GM18511 (cell line): ENCODE measurements at regions not wholly inside any gene's neighbourhood (a gene's known extent, or its start where the extent isn't known, plus 50 kb on each side); places are given as distances from the start of the nearest gene placed in this dataset.
"Not testable (repeated sequence)": the region's sequence is repeated elsewhere in the genome, so short reads cannot be mapped to it uniquely, and the experiment has no call there.

ENCODE experiments used
- ATAC-seq: cut with Tn5 transposase; IDR thresholded peaks from one replicate; pipeline ENCODE4 v1.9.1; 2021; ENCODE audit warnings: mild to moderate bottlenecking, moderate library complexity; ENCODE audit not compliant: unreplicated experiment

DNA sequence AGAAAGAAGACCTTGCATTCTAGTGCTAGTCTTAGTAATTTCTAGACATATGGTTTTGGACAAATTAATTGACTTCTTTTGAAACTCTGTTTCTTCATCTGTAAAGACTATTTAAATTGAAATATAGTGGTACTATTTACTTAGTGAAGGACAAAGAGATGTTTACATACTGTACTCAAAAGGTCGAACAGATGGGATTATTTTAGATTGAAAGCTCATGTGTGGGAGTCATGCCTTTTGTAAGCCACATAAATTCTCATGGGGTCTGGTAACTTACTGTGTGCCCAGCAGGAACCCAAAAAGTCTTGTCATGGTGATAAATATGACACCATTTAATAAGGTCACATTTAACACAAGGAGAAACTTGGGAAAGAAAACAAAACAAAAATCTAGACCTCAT lies 368.2 kb upstream of the CITED2 start:
- ATAC-seq: no peak

DNA sequence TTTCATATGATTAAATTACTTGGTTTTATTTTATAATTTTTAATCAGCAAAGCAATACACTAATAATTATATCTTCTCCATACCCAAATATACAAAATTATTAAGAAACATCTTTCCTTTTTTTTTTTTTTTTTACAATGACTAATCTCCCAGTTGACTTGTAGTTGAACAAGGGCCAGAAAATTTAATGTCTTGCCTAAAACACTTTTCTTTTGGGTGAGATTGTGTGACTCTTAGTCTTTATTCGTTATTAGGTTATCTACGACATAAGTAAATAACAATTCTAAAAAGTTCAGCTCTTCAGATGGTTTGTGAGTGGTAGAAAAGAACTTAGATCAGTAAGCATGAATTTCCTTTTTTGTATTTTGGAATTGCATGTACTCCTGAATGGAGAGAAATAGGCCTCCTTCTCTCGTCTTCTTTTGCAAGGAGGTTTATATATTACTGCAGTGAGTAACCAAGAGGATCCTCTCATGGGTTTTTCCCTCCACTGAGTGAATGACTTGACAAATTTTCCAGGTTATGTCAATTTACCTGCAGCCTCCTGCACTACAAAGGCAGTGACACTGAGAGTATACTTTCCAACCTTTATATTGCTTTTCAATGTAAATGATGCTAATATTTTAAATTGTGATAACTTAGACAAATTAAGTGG lies 364.5 kb upstream of the CITED2 start:
- no peak for ATAC-seq

DNA sequence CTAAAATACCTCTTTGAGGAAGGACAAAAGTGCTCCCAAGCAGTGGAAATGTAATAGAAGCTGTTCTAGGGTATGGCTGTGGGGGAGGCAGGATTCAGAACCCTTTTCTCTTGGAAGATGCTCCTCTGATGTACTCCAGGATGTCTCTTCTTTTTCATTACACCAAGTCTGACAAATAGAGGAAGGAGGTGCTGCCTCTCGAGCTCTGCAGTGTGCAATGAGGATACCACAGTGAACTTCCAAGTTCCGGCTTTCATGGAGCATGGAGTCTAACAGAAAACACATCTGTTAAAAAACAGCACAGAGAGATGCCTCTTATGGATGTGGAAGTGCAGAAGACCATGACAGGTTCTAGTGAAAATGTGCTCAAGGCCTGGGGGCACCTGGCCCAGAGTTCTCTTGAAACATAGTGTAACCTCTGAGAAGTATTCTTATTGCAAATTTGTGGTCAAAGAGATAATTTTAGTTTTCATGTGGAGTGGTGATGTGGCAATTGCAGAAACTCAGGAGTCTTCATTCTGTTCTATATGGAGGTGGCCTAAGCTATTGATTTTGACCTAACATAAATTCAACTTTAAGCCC lies 362.0 kb upstream of the CITED2 start:
- peak; percentile 79 for ATAC-seq

DNA sequence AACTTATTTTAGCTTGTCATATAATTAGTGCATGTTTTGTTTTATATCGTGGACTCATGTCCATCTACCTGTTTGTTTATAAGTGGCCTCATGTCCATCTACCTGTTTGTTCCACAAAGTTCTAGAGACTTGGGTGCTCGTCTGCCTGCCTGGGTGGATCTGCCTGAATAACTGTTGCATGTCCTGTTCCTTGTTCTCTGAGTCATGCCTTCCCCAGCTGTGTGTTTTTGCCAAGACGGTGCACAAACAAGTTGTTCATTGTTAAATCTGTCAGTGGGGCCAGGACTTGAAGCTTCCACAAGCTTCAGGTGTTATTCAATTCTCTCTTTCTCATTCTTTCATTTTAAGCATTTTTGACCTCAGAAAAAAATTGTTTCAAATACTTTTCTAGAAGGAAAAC lies 358.0 kb upstream of the CITED2 start:
- ATAC-seq: no peak

DNA sequence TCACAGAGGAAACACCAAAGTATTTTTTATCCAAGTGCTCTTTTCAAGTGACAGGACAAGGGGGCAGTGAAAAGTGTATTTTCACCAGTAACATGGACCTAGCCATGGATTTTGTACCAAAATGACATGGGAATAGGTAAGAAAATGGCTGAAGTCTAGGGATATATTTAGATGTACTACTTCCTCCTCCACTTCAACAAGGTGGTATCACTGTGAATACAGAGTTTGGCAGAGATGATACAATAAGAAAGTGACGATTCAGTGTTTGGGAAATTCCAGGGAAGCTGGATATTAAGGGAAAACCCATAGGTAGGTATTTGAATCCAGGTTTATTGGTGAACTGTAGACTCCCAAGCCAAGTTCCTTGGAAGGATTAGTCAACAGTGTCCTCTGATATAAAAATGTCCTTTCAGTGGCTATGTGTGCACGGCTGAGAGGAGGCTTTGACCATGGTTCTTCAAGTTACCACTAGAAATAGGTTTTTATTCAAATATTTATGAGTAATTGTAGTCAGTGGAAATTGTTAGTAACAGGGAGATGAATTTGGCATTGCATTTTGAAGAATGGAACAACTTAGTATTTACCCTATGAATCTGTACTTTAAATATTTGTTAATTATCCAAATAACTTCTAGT lies 356.0 kb upstream of the CITED2 start:
- ATAC-seq: no peak

DNA sequence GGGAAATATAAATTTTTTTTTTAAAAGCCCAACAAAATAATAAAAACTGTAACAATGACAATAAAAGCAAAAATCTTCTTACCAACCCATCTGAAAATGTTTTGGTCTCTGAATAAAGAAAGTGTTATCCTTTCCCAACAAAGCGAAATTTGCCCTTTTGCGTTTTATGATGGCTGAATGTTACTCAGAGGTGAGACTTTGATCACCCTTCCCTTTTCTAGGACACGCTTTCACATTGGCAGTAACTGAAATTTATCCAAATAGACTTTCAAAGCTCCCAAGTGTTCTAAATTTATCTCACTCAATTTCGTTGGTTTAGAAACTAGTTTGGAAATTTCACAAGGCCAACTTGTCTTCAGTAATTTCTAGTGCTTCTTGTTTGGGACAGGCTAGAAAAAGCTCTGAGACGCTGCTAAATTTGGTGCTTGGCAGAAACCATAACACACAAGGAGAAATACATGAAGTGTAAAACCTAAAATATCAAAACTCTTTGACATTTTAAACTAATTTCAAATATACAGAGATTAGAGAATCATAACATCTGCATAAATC lies 354.5 kb upstream of the CITED2 start:
- no peak for ATAC-seq

DNA sequence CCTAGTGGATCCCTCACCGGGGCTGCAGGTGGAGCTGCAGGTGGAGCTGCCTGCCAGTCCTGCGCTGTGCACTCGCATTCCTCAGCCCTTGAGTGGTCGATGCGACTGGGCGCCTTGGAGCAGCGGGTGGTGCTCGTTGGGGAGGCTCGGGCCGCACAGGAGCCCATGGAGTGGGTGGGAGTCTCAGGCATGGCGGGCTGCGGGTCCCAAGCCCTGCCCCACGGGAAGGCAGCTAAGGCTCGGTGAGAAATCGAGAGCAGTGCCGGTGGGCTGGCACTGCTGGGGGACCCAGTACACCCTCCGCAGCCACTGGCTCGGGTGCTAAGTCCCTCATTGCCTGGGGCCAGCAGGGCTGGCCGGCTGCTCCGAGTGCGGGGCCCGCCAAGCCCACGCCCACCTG lies 351.8 kb upstream of the CITED2 start:
- ATAC-seq: not testable (repeated sequence)

DNA sequence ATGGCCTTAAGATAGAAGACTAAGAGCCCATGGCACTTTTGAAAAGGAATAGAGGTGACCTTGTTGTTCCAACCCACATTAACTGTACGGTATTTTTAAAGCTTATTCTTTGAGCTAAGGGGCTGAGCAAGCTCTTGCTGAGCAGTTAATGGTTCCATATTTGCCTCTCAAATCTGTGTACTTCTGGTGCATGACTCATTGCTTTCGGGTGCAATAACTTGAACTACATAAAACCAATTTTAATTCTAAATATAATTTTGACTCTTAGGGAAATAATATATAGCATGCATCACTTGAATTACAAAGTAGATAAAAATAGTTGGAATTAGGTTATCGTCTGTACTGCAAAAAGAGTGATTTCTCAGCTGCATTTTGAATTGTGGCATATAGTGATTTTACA lies 348.1 kb upstream of the CITED2 start:
- no peak for ATAC-seq

DNA sequence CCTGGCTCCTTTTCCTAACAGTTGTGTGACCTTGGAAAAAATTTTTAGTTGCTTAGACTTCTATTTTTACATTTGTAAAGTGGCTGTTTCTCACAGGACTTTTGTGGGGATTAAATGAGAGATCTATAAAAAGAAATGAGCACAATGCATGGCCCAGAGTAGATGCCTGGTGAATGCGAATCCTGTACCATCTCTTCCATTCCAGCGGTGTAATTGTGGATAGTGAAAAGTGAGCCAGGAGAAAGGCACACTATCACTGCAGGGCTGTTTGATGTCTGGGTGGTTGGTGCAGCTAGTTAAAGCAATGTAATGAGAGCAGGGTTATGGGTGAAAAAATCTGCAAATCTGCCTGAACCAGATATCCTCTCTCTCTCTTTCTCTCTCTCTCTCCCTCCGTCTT lies 347.5 kb upstream of the CITED2 start:
- no peak for ATAC-seq

DNA sequence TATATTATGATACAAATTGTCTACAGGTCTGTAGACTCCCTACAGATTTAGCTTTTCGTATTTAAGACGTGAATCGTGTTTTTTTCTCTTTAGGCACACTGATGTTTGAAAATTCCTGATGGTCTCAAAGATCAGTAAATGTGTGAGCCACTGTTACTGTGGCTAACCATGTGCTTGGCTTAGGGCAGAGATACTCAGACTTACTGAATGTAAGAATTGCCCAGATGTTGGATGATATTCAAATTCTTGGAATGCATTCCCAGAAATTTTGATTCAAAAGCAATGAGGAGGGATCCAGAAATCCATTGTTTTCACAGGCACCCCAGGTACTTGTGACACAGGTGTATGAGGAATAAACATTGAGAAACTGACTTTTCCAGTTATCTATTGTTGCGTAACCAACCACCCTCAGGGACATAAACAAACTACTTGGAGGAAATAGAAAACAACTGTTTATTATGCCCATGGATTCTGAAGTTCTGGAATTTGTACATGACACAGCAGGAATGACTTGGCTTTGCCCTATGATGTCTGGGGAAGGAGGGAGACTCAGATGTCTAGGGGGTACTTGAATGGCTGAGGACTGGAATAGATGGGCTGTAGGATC lies 339.6 kb upstream of the CITED2 start:
- ATAC-seq: no peak

DNA sequence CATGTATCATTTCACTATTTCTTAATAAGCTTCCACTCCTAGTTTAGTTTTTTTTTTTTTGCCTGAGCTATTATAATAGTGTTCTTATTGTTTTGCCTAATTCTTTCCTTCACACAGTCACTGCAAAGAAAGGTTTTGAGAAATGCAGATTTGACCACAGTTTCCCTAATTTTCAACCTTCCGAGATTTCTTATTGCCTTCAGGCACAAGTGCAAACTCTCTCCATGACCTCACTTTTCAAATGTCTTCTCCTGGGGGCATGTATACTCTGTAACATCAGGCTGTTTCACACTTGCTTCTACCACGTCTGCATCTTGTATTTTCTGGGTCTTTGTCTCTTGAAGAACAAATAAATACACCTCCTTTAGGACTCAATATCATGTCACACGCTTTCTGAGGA lies 339.0 kb upstream of the CITED2 start:
- ATAC-seq: no peak

DNA sequence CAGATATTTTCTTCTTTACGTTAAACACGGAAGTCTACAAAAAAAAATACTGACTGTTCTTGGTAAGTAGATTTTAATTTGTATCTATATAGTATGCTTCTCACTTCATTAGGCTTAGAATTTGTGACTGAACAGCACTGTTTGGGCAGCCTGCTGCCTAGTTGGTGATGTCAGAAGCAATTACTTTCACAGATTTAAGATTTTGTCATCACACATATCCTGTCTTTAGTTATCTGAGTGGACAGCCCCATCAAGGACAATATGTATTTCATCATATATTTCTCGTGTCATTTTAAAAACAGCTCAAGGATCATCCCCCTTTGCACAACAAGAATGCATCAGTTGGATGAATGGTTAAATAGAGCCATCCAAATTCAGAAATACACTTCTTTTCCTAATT lies 338.4 kb upstream of the CITED2 start:
- ATAC-seq: no peak

DNA sequence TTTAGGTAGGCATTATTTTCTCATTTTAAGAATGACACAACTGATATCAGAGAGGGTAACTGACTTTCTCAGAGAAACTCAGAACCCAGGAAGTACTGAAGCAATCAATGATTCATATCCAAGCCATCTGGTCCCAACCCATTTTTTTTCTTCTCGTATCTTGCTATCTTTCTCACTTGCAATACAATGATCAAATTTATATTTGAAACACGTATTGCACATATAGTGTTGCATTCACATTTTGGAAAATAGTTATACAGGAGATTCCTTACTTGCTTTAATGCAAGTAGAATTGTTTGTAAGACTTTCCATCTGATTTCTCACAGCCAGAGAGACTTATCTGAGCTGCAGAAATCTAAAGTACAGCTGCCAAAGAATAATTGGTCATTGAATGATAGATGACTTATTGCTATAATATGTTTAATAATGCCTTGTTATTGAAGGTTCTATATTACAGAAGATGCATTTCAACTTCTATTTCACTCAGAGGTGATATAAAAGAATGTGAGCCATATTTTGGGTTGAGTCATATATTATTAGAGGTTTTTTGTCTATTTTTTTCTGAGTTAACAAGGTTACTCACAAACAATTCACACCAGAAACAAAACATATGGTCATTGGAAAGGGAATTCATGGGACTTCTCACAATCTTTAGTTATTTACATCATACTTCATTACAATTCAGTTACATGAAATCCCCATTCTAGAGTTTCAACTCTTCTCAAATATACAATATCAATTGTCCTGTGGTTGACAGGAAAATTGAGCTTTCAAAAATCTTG lies 337.5 kb upstream of the CITED2 start:
- no peak for ATAC-seq

DNA sequence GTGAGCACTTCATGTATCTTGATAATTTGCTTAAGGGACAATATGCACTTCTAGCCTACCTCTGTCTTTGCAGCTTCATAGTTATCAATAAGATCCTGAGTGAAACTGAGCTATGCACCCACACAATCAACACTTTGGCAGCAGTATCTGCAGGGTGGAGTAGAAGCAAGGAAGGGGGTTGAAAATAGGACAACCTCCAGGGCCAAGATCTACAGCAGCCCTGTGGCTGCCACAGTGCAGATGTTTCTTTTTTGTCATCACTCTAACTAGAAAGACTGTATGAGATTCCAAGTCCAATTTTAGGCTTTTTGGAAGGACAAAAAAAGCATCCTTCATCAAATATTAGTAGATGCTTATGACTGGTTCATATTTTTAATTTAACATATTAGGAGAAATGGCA lies 336.1 kb upstream of the CITED2 start:
- no peak for ATAC-seq

DNA sequence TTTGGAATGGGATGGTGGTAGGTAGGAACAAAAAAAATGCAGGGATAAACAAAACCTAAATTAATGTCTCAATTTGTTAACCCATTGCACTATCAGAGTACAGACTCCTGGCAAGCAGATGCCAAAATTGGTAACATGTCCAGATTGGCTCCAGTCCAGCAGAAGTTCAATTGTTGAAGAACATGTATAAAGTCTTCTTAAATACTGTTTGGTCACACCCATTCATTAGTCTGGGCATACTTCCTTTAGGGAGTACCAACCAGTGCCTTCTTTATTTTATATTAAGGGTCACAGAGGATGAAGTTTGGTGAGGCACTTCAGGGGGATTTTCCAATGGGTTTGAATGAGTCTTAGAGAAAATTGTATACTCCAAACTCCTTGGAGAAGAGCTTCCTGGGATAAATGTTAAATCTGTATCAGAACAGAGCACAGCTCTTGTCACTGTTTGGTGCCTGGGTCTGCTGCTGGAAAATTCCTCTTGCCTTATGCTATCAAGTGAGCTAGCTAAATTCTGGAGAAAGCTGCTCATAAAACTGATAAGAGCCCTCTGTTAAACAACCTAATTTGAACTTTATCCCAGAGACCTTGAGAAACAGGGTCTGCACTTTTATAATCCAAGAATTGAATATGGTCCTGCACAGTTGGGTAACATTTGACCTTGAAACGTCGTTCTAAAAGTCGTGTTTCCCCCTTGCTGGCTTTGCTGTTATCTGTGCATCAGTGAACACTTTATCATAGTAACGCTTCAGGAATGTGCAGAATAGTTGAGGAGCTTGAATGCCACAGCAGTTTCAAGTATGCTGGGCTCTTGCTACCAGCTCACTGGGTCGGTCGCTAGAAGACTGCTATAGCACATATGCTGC lies 334.1 kb upstream of the CITED2 start:
- no peak for ATAC-seq

DNA sequence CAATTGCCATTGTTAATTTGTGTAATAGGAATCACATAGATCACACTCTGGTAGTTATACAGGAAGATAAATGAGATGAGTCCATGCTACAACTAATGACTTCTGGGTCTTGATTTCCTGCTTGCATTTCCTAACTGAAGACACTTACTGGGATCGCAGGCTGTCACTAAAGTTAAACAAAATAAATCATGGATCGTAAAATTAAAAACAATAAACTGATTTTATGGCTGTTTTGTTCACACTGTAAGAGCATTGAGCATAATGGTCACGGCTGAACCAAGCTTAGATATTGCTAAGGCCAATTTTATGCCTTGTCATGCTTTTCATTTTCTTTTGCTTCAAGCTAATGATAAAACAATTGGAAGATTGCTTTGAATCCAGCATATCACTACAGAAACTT lies 332.5 kb upstream of the CITED2 start:
- no peak for ATAC-seq

DNA sequence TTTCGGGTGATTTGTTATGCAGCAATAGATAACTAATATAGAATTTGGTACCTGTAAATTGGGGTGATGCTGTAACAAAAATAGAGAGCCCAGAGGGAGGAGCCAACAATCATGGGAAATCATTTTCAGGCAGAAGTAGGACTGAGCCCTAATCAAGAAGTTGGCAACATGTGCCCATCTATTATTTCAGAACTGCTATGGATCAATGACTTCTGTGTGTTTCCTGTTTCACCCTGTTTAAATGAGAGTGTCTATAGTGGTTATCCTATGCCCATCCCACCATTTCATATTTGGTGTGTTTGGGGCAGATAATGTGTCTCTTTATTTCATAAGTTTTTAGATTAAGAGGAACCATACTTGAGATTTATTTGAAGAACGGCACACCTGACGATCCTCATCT lies 330.8 kb upstream of the CITED2 start:
- ATAC-seq: no peak

DNA sequence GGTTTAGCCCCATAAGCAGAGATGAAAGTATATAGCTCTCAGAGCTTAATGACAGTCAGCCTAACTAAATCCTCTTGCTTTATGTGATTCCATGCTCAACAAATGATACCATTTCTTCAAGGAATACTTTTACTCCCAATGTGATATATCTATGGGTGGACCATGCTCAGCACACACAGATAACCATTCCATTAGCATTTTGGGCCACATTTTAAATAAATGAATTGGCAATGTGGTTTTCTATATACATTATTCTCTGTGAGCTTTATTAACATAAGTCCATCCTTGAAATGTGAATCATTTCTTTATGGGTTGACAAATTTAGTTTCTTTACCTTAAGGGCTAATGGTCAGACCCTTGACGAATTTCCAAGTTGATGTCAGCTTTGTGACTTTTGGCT lies 329.3 kb upstream of the CITED2 start:
- ATAC-seq: no peak

DNA sequence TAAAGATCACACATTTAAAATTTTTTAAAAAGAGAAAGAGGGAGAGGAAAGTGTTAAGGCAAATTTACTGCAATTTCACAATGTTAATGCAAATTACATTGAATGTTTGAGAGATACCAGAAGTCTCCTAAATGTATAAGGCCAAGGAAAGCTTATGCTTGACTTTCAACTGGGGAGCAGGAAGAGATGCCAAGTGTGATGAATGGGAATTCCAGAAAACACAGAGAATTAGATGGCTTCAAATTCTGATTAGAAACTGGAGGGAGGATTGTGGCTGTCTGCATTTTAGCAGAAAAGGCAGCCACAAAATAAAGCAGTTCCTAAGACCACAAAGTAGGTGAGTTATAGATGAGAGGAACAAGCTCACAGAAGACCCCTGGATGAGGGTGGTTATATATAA lies 328.3 kb upstream of the CITED2 start:
- ATAC-seq: no peak

DNA sequence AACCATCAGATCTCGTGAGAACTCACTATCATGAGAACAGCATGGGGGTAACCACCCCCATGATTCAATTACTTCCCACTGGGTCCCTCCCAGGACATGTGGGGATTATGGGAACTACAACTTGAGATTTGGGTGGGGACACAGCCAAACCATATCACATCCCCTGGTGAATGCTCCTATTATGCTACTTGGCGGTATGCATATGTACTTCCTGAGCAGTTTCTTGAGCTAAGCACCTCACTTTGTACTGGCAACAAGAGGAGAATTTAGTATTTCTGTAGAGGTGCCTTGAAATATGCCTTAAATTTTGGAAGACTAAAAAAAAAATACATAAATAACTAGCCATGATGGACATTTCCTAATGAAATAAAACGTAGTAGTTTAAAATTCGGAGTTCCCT lies 327.2 kb upstream of the CITED2 start:
- ATAC-seq: no peak
